Stomach (tissue), 4 donors: ENCODE measurements at regions not wholly inside any gene's neighbourhood (a gene's known extent, or its start where the extent isn't known, plus 50 kb on each side); places are given as distances from the start of the nearest gene placed in this dataset.

ENCODE experiments used
- CTCF ChIP-seq, 7 experiments: fragments of 450-650 bp in 4 of 7; fragments of 200-600 bp in 3 of 7; sonication (generic) in 3 of 7; IDR thresholded peaks; one replicate each; pipeline ENCODE4 v1.5.1; 2016 to 2019; ENCODE audit warnings: antibody characterized with exemption in 7 of 7, control low read depth in 2 of 7, mild to moderate bottlenecking in 1 of 7
- EP300 ChIP-seq: sonication (generic); formaldehyde crosslinking; IDR thresholded peaks from one replicate; pipeline ENCODE4 v1.6.1; 2017; ENCODE audit warnings: antibody characterized with exemption
- POLR2A ChIP-seq, 4 donors: fragments of 450-650 bp; IDR thresholded peaks; one replicate each; pipeline ENCODE4 v1.6.1; 2016; ENCODE audit warnings: antibody characterized with exemption in 4 of 4, control low read depth in 2 of 4, mild to moderate bottlenecking in 1 of 4, moderate library complexity in 1 of 4
- POLR2AphosphoS5 ChIP-seq, 3 donors: sonication (generic); formaldehyde crosslinking; IDR thresholded peaks; one replicate each; pipeline ENCODE4 v1.6.1; 2016; ENCODE audit warnings: antibody characterized with exemption in 3 of 3

DNA sequence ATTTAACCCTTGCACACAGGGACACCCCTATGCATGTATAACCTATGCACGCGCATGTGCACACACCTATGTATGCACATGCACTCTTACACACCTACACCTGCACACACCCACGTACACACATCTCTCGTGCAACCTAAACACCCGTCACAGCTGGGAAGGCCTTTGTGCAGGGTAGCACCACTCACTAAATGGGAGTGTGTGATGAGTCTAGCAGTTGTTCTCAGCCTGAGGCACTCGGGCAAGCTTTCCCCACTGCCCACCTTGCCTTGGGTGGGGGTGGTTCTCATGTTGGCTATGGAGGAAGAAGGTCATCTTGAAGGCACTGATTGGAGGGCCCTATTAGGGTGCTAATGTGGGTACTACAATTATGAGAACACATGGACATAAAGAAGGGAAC is 85.8 kb downstream of the DLL1 start:
- TF ChIP-seq POLR2AphosphoS5 (IDR thresholded peaks at IDR 0.05) (no peak), CTCF (IDR thresholded peaks at IDR 0.05) (no peak), POLR2A (IDR thresholded peaks at IDR 0.05) (no peak), EP300 (no peak)
